Memory B cell (primary cell): ENCODE measurements at regions not wholly inside any gene's neighbourhood (a gene's known extent, or its start where the extent isn't known, plus 50 kb on each side); places are given as distances from the start of the nearest gene placed in this dataset.

ENCODE experiments used
- ATAC-seq: fragments of 150-1000 bp; cut with Tn5 transposase; 2 replicates; pipeline ENCODE4 v1.10.0; 2021; ENCODE audit warnings: low read depth, mild to moderate bottlenecking, moderate library complexity
- DNase-seq, 2 donors: peaks; one replicate each; pipeline ENCODE4 v3.0.0; 2022; ENCODE audit warnings: low spot score in 2 of 2
- H3K27ac Mint-ChIP-seq: one replicate; pipeline ENCODE4 v1.8.0; 2022; ENCODE audit warnings: mild to moderate bottlenecking, moderate library complexity, mixed read lengths
- H3K27me3 Mint-ChIP-seq: one replicate; pipeline ENCODE4 v1.8.0; 2022; ENCODE audit warnings: mixed read lengths
- H3K36me3 Mint-ChIP-seq: one replicate; pipeline ENCODE4 v1.8.0; 2022; ENCODE audit warnings: mild to moderate bottlenecking, mixed read lengths
- H3K4me1 Mint-ChIP-seq: one replicate; pipeline ENCODE4 v1.8.0; 2022; ENCODE audit warnings: mixed read lengths
- H3K4me3 Mint-ChIP-seq: one replicate; pipeline ENCODE4 v1.8.0; 2022; ENCODE audit warnings: mild to moderate bottlenecking, moderate library complexity, mixed read lengths
- H3K9me3 Mint-ChIP-seq: one replicate; pipeline ENCODE4 v1.8.0; 2022; ENCODE audit warnings: mixed read lengths

DNA sequence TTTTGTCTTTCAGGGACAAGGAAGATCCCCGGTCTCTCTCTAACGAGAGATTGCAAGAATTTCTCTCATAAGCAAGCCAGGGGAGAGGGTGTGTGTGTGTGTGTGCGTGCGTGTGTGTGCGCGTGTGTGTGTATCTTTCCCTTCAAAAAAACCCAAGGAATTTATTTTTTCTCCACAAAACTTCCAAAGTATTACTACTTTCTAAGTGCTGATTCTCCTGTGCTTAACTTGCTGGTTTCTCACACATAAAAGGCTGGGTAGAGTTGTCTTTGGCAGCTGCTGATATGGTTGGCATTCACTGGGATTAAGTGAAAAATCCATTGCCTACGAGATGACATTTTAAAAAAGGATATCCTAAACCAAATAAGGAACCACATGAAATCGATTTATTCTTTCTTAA is 435.7 kb downstream of the RAPGEF2 start:
- ATAC-seq (no peak), DNase-seq (no peak)
- Mint-ChIP-seq H3K4me3 (no peak overlapping the region), H3K27me3 (peaks cover 4% of the 10 kb centered on the region), H3K4me1 (no peaks in the 10 kb centered on the region), H3K36me3 (peaks cover 1% of the 10 kb centered on the region), H3K9me3 (peaks cover 10% of the 10 kb centered on the region), H3K27ac (no peak overlapping the region)

DNA sequence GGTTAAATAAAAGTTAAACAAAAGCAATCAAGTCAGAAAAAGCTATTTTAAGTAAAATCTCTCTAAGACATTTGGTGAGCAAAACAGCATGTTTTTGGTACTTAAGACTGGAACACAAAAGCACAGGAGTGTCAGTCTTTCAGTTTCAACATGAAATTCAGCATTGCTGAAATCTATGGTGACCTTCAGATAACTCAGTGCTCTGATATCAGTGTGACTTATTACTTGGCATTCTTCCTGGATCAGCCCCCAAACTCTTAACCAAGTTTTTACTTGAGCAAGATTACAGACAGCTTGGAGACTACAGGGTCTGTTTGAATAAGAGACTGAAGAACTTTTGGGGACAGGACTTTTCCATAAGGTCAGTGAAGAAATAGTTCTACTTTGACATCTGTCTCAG is 437.2 kb downstream of the RAPGEF2 start:
- H3K4me1 Mint-ChIP-seq: no peaks in the 10 kb centered on the region
- no peak overlapping the region for H3K4me3 Mint-ChIP-seq
- ATAC-seq (no peak), DNase-seq (no peak)
- H3K9me3 Mint-ChIP-seq: peaks cover 9% of the 10 kb centered on the region
- no peak overlapping the region for H3K27ac Mint-ChIP-seq
- peaks cover 4% of the 10 kb centered on the region for H3K27me3 Mint-ChIP-seq
- peaks cover 1% of the 10 kb centered on the region for H3K36me3 Mint-ChIP-seq

DNA sequence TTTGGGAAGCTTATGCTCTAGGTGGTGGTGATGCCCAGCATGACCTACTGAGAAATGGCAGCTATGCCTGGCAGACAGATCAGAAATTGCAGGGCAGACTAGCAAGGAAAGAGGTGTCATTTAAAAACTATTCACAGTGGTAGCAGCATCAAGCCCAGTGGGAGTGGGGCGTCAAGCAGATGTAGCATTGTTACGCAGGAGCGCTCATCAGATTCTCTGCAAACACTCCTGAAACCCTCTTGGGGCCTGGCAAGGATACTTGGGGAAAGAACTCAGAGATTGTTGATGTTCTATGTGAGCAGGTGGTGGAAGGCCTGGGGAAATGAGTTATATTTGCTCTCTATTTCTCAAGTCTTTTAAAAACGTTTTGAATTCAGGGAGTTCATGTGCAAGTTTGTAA is 437.6 kb downstream of the RAPGEF2 start:
- Mint-ChIP-seq H3K4me3 (no peak overlapping the region), H3K36me3 (peaks cover 1% of the 10 kb centered on the region), H3K27ac (no peak overlapping the region), H3K4me1 (no peaks in the 10 kb centered on the region), H3K9me3 (peaks cover 8% of the 10 kb centered on the region), H3K27me3 (peaks cover 4% of the 10 kb centered on the region)
- ATAC-seq: no peak
- no peak for DNase-seq

DNA sequence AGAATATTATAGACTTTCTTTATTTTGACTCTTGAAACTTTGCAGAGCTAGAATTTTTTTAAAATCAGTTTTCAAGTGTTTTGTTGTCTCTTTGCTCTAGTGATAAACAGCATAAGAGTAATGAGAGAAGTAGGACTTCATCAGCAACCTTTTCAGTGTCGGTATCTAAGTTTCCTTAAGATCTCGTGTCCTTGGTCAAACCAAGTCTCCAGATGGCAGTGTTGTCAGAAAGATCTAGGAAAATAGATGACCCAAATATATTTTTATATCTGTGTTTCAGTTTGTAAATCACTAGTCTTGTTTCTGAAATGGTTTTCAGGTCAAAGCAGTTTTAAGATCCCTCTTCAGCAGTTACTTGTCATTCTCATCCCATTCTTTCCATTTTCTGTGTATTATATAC is 438.3 kb downstream of the RAPGEF2 start:
- DNase-seq (no peak), ATAC-seq (no peak)
- Mint-ChIP-seq H3K4me3 (no peak overlapping the region), H3K27me3 (peaks cover 4% of the 10 kb centered on the region), H3K4me1 (no peaks in the 10 kb centered on the region), H3K9me3 (peaks cover 5% of the 10 kb centered on the region), H3K27ac (no peak overlapping the region), H3K36me3 (peaks cover under 1% of the 10 kb centered on the region)

DNA sequence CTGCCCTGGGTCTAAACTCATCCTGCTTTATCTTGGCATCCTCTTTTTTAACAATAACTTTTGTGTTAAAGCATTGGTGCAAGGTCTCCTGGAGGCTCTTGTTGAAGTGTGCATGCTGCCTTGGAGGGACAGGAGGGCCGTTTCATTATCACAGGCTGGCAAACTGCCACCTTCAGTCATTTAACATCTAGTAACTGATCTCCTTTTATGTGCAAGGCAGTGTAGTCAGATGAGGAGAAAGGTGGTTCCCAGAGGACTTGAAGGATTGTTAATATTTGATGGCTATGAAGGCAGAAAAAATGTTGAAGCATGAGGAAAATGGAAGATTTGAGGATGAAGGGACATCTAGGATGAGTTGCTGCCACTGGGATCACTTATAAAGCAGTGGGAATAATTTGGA is 439.4 kb downstream of the RAPGEF2 start:
- H3K4me3 Mint-ChIP-seq: no peak overlapping the region
- no peak for DNase-seq
- H3K27me3 Mint-ChIP-seq: peaks cover 4% of the 10 kb centered on the region
- H3K9me3 Mint-ChIP-seq: peaks cover 2% of the 10 kb centered on the region
- no peaks in the 10 kb centered on the region for H3K4me1 Mint-ChIP-seq
- ATAC-seq: no peak
- H3K27ac Mint-ChIP-seq: no peak overlapping the region
- H3K36me3 Mint-ChIP-seq: no peaks in the 10 kb centered on the region

DNA sequence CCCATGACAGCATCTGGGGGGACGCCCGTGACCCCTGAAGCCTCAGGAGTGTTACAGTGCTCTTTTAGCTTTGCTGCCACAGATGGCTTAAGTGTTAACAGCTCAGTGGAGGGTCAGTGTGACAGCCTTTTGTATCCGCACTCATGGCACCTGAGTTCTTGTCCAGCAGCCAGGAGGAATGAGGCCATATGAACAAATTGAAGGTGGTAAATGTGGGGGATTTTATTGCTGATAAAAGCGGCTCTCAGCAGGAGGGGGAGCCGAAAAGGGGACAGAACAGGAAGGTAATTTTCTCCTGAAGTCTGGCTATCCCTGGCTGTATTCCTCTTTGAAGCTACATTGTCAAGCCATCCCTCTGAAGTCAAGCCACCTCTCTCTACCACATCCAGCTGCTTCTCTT is 441.0 kb downstream of the RAPGEF2 start:
- H3K27ac Mint-ChIP-seq: no peak overlapping the region
- ATAC-seq (no peak), DNase-seq (no peak)
- H3K27me3 Mint-ChIP-seq: peaks cover 4% of the 10 kb centered on the region
- no peaks in the 10 kb centered on the region for H3K4me1 Mint-ChIP-seq
- H3K4me3 Mint-ChIP-seq: no peak overlapping the region
- H3K9me3 Mint-ChIP-seq: peaks cover 2% of the 10 kb centered on the region
- H3K36me3 Mint-ChIP-seq: no peaks in the 10 kb centered on the region

DNA sequence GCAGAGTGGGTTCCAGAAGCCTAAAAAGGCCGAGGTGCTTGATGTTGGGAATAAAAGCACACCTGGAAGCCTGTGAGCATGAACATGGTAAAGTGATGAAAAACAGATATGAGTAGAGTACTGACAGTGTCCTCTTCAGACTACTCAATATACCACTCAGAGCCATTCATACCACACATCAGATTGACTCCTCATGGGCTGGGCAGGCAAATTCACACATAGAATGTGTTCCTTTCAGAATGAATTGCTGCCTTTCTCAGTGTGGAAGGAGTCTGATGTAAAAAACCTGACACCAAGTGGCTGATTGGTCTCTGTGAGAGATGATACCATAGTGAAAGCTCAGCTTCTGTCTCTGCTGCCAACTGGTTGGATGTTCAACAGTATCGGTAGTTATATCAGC is 442.7 kb downstream of the RAPGEF2 start:
- DNase-seq: no peak
- Mint-ChIP-seq H3K27me3 (peaks cover 4% of the 10 kb centered on the region), H3K4me1 (no peaks in the 10 kb centered on the region), H3K36me3 (no peaks in the 10 kb centered on the region), H3K4me3 (no peak overlapping the region), H3K9me3 (peaks cover 2% of the 10 kb centered on the region), H3K27ac (no peak overlapping the region)
- no peak for ATAC-seq

DNA sequence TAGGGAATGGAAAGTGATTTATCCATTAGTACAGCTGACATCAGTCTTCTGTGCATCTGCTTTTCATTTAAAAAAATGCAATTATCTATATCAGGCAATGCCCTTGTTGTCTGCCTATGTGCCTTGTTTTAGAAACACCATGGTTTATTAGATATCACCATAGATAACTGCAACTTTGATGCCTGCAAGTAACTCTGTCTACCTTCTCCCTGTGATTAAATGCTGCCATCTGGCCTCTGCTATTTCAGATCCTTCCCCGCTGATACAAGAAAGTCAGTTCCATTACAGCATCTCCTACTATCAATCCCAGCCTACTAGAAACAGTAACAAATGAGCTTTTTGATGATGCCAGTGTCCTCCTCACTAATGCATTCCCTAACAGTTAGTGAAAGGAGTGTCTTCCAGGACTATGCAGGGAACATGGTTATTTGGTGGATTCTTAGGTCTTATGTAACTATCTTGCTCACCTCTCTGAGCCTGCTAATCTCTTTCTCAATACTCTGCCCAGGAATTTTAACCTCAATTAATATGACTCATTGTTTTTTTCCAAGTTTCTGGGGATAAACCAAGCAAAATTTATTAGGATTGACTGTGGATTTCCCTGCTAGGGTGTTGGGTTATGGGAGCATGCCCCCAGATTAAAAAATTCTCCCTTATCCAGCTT is 444.9 kb downstream of the RAPGEF2 start:
- Mint-ChIP-seq H3K27me3 (peaks cover 4% of the 10 kb centered on the region), H3K9me3 (peaks cover 2% of the 10 kb centered on the region), H3K4me3 (no peak overlapping the region), H3K4me1 (no peaks in the 10 kb centered on the region), H3K27ac (no peak overlapping the region), H3K36me3 (no peaks in the 10 kb centered on the region)
- ATAC-seq: no peak
- DNase-seq: no peak

DNA sequence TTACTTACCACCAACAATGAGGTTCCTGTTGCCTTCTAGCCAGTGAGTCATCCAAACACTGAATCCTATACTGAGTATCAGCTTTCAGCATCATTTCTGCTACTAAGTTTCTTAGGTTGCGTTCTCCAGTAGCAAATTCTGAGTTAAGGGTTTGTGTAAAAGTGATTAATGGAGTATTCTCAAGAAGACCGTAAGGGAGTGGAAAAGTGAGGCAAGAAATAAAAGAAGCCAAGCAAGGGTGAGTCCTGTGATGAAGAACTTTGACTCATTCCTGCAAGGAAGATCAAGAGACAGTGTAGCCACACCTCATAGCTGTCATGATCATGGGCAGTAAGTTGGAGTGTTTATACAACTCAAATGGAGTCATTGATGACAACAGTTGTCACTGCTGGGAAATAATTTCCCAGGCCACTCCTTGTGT is 446.2 kb downstream of the RAPGEF2 start:
- ATAC-seq: no peak
- no peaks in the 10 kb centered on the region for H3K9me3 Mint-ChIP-seq
- no peaks in the 10 kb centered on the region for H3K4me1 Mint-ChIP-seq
- no peaks in the 10 kb centered on the region for H3K36me3 Mint-ChIP-seq
- no peak overlapping the region for H3K4me3 Mint-ChIP-seq
- no peaks in the 10 kb centered on the region for H3K27me3 Mint-ChIP-seq
- H3K27ac Mint-ChIP-seq: no peak overlapping the region
- DNase-seq: no peak

DNA sequence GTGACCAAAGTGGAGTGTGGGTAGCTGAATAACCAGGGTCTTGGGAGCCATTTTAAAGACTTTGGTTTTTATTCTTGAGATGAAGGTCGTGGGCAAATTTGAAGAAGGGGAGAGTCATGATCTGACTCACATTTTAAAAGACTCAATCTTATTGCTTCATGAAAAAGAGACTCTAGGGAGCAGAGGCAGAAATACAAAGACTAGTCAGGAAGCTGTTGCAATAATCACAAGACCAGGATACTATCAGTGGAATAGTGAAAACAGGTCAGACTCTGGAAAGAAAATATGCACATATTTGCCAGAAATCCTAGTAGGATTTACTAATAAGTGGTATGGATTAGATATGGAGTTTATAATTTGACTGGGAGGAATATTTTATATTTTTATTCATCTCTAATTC is 448.4 kb downstream of the RAPGEF2 start:
- H3K4me1 Mint-ChIP-seq: no peaks in the 10 kb centered on the region
- H3K4me3 Mint-ChIP-seq: no peak overlapping the region
- H3K36me3 Mint-ChIP-seq: no peaks in the 10 kb centered on the region
- H3K9me3 Mint-ChIP-seq: no peaks in the 10 kb centered on the region
- DNase-seq (no peak), ATAC-seq (no peak)
- no peaks in the 10 kb centered on the region for H3K27me3 Mint-ChIP-seq
- H3K27ac Mint-ChIP-seq: no peak overlapping the region

DNA sequence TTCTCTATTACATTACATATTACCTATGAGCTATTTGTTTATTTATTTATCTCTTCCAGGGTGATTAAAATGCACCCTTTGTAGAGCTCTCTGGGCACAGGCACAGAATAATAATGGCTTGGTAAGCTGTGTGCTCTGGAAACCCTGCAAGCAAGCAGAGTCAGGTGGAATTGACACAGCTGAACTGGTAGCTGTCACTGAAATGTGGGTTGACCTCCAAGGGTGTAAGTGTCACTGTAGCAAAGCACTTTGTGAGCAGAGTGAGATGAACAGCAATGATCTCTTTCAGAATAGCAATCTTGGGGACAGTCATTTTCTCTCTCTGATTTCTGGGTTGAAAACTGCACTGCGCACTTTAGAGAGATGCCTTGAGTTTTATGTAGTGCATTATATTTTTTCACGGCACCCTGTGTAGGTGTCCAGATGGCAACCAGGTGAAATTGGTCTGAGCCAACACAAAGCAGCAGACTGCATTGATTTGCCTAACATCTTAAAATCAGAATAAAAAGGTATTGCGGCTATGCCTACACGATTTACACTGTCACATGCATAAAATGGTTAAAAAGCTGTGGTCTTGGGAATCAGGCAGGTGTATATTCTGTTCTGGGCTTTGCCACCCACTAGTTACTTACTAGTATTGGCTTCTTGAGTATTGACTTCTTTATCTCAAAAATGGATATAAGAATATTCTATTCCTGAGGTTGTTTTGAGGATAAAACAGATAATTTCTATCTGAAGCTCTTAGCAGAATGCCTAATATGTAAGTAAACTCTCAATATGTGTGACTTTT is 450.3 kb downstream of the RAPGEF2 start:
- ATAC-seq (no peak), DNase-seq (no peak)
- no peaks in the 10 kb centered on the region for H3K9me3 Mint-ChIP-seq
- no peak overlapping the region for H3K4me3 Mint-ChIP-seq
- H3K36me3 Mint-ChIP-seq: no peaks in the 10 kb centered on the region
- H3K4me1 Mint-ChIP-seq: no peaks in the 10 kb centered on the region
- H3K27ac Mint-ChIP-seq: no peak overlapping the region
- H3K27me3 Mint-ChIP-seq: no peaks in the 10 kb centered on the region

DNA sequence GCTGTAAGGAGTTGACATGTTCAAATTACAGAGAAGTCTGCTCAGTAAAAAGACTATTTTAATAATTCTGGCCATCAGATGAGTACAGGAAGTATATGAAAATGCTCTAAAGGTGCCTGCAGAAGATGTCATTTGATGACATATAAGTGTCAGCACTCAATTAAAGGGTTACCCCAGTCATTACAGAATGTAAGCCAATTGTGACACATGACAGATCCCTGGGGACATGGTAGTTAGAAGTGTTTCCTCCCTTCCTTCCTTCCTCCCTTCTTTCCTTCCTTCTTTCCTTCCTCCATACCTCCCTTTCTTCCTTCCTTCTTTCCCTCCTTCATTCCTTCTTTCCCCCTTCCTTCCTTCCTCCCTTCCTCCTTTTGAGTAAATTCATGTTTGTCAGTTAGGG is 453.0 kb downstream of the RAPGEF2 start:
- H3K9me3 Mint-ChIP-seq: no peaks in the 10 kb centered on the region
- H3K27ac Mint-ChIP-seq: no peak overlapping the region
- no peak for DNase-seq
- H3K4me3 Mint-ChIP-seq: no peak overlapping the region
- no peaks in the 10 kb centered on the region for H3K27me3 Mint-ChIP-seq
- H3K36me3 Mint-ChIP-seq: no peaks in the 10 kb centered on the region
- no peaks in the 10 kb centered on the region for H3K4me1 Mint-ChIP-seq
- no peak for ATAC-seq

DNA sequence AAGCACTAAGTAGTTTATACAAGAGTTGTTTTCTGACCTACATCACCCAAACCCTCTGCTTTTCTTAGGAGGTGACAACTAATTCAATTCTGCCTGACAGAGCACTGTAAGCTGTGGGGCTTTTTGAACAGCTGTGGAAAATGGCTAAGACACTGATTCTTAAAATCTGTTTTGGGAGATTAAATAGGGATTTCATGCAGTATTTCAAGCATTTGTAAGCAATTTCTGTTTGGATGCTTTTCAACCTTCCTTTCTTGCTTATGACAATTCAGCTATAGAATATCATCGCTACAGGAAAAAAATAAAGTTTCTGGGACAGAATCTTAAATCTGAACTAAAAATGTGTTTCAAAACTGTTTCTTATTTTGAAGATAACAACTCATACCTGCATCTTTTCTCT is 459.5 kb downstream of the RAPGEF2 start:
- no peak overlapping the region for H3K27ac Mint-ChIP-seq
- H3K27me3 Mint-ChIP-seq: no peaks in the 10 kb centered on the region
- no peak for ATAC-seq
- no peak for DNase-seq
- no peak overlapping the region for H3K4me3 Mint-ChIP-seq
- H3K4me1 Mint-ChIP-seq: no peaks in the 10 kb centered on the region
- peaks cover 6% of the 10 kb centered on the region for H3K9me3 Mint-ChIP-seq
- H3K36me3 Mint-ChIP-seq: no peaks in the 10 kb centered on the region

DNA sequence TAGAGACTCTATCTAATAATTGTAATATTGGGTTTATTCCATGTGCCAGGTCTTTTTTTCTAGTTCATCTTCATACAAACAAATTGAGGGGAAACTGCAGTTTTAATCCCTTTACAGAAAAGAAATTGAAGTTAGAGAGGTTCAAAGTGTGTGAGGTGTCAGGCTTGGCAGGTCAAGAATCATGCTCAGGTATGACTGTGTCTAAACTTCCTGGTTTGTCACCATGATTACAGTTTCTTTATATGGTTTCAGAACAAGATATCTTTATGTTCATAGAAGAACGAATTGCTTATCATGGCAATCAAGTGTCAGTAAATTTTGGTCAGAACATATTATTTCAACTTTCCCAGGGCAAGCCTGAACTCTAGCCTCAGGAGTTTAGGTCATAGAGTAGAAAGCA is 460.4 kb downstream of the RAPGEF2 start:
- no peaks in the 10 kb centered on the region for H3K27me3 Mint-ChIP-seq

DNA sequence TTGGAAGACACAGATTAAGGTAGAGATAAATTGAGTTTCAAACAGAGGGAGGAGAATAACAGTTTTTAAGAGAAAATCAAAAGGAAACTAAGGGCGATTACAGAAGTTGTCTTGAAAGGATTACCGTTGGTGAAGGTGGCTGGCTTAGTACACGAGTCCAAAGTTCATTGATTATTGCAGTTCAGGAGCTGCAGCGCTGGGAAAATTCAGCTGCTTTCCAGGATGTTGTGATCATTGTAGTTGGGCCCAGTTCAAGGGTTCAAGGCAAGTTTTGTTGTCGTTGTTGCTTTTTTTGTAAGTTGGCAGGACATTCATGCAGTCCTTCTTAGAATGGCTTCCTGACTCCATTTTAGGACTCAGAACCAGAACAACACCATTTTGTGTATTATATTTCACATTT is 461.7 kb downstream of the RAPGEF2 start:
- H3K36me3 Mint-ChIP-seq: no peaks in the 10 kb centered on the region
- no peak overlapping the region for H3K27ac Mint-ChIP-seq
- no peaks in the 10 kb centered on the region for H3K27me3 Mint-ChIP-seq
- no peak for DNase-seq
- no peak overlapping the region for H3K4me3 Mint-ChIP-seq
- ATAC-seq: no peak
- no peaks in the 10 kb centered on the region for H3K4me1 Mint-ChIP-seq
- H3K9me3 Mint-ChIP-seq: peaks cover 8% of the 10 kb centered on the region

More for the DNA sequence above, 460.4 kb downstream of the RAPGEF2 start:
- Mint-ChIP-seq H3K4me3 (no peak overlapping the region), H3K36me3 (no peaks in the 10 kb centered on the region), H3K4me1 (no peaks in the 10 kb centered on the region), H3K27ac (no peak overlapping the region), H3K9me3 (peaks cover 8% of the 10 kb centered on the region)
- DNase-seq (no peak), ATAC-seq (no peak)
